AG09309 (cell line): ENCODE measurements at regions not wholly inside any gene's neighbourhood (a gene's known extent, or its start where the extent isn't known, plus 50 kb on each side); places are given as distances from the start of the nearest gene placed in this dataset.

Experiments
- DNase-seq: peaks from one replicate; pipeline ENCODE4 v3.0.0-alpha.2; 2010; ENCODE audit warnings: low read depth
- H3K4me3 ChIP-seq: 2 replicates; pipeline ENCODE4 v1.5.1; 2011; ENCODE audit warnings: mild to moderate bottlenecking, low read depth, low read length, moderate library complexity; ENCODE audit not compliant: control insufficient read depth
- TF ChIP-seq, protein P1 (sequence below): IDR thresholded peaks from 2 replicates; pipeline ENCODE4 v1.5.1; 2011; ENCODE audit warnings: mild to moderate bottlenecking, low read depth, low read length, inconsistent platforms; ENCODE audit not compliant: insufficient read depth, control insufficient read depth; ENCODE audit errors: missing control alignments

DNA sequence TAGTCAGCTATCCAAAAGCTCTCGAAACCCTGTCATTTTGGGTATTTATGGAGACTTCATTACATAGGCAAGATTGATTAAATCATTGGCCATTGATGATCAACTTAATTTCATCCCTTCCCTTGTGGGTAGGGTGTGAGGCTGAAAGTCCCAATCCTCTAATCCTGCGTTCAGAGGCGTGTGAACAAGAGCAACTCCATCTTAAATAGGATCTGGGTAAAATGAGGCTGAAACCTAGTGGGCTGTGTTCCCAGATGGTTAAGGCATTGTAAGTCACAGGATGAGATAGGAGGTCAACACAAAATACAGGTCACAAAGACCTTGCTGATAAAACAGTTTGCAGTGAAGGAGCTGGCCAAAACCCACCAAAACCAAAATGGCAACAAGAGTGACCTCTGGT lies 641.7 kb upstream of the GJE1 start:
- H3K4me3 ChIP-seq = no peak overlapping the region
- TF ChIP-seq, protein P1, sequence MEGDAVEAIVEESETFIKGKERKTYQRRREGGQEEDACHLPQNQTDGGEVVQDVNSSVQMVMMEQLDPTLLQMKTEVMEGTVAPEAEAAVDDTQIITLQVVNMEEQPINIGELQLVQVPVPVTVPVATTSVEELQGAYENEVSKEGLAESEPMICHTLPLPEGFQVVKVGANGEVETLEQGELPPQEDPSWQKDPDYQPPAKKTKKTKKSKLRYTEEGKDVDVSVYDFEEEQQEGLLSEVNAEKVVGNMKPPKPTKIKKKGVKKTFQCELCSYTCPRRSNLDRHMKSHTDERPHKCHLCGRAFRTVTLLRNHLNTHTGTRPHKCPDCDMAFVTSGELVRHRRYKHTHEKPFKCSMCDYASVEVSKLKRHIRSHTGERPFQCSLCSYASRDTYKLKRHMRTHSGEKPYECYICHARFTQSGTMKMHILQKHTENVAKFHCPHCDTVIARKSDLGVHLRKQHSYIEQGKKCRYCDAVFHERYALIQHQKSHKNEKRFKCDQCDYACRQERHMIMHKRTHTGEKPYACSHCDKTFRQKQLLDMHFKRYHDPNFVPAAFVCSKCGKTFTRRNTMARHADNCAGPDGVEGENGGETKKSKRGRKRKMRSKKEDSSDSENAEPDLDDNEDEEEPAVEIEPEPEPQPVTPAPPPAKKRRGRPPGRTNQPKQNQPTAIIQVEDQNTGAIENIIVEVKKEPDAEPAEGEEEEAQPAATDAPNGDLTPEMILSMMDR = no peak
- DNase-seq = no peak

DNA sequence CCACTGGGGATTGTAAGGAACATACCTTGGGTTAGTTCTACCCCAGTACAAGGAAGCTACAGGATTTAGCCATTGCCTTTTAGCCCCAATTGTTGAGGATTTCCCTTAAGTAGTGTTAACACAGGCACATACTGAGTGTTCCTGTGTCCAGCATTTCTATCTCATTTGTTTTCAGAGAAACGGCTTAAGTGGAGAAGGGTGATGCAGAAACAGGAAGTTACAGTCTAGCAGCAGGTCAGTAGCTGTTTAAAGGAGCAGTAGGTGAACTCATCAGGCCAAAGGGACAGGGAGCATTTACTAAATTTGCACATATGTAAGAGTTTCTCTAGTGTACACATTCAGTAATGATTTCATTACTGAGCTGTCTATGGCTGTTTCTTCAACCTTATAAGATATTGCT lies 644.2 kb upstream of the GJE1 start:
- H3K4me3 ChIP-seq = no peak overlapping the region
- TF ChIP-seq, protein P1 = no peak
- DNase-seq = no peak

DNA sequence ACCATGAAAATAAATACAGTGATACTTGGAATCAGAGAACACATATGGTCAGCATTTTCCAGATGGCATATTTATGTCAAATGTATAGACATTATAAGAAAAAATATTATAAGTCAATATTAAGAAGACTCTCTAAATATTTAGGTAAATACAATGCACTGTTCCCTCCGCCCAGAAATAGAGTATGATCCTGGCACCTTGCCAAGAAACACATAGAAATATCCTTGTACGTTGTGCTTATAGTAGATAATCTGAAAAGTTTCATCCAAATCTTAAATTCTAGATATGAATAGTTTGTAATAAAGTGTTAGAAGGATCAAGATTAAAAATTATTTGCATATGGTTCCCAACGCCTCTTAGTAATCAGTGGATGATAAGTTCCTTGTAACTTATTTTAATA lies 645.8 kb upstream of the GJE1 start:
- DNase-seq = no peak
- TF ChIP-seq, protein P1 = no peak
- no peak overlapping the region for H3K4me3 ChIP-seq

DNA sequence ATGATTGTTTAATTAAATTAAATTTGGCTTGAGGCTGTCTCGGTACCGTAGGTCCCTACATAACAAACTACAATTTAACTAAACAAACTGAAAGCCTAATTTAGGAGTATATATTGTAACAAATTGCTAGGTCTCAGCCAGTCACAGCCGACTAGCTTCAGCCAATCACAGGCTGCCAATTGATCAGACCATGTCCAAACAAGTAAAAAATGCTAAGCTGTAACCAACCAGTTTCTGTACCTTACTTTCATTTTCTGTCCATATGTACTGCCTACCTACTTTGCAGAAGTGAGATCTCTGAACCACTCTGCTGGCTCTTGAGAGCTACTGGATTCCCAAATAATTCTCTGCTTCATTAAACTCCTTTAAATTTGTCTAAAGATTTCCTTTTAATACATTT lies 648.0 kb upstream of the GJE1 start:
- no peak overlapping the region for H3K4me3 ChIP-seq
- TF ChIP-seq, protein P1 = no peak
- no peak for DNase-seq

DNA sequence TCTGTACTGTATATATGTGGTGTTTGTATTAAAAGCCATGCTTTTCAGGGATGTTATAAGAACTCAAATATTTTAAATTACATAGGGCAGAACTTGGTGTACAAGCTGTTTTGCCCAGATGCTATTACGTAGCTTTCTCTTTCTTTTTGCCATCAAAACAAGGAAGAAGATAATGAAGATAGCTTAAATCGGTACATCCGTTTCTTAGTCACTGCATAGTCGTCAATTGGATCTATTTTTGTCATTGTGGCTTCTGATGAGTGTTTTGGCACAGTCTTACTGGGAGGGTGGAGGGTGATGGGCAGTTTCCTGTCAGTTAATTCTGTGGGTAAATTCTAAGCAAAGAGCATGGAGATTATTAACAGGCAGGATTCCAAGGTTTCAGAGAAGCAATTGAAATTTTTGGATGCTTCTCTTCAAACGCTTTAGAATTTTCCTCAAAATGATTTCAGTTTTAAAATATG lies 649.1 kb upstream of the GJE1 start:
- peak; percentile 97 for DNase-seq
- H3K4me3 ChIP-seq = no peak overlapping the region; the same call in none of the 2 replicates
- TF ChIP-seq, protein P1 = no peak

- no peak for DNase-seq
- no peak overlapping the region; the same call in 1 of the 2 replicates for H3K4me3 ChIP-seq
- TF ChIP-seq, protein P1 = no peak
Observed at GRCh38 chr6:141482796-141483597, 649.7 kb upstream of the GJE1 start.
